ENCODE measurements at regions not wholly inside any gene's neighbourhood (a gene's known extent, or its start where the extent isn't known, plus 50 kb on each side); places are given as distances from the start of the nearest gene placed in this dataset.

DNA sequence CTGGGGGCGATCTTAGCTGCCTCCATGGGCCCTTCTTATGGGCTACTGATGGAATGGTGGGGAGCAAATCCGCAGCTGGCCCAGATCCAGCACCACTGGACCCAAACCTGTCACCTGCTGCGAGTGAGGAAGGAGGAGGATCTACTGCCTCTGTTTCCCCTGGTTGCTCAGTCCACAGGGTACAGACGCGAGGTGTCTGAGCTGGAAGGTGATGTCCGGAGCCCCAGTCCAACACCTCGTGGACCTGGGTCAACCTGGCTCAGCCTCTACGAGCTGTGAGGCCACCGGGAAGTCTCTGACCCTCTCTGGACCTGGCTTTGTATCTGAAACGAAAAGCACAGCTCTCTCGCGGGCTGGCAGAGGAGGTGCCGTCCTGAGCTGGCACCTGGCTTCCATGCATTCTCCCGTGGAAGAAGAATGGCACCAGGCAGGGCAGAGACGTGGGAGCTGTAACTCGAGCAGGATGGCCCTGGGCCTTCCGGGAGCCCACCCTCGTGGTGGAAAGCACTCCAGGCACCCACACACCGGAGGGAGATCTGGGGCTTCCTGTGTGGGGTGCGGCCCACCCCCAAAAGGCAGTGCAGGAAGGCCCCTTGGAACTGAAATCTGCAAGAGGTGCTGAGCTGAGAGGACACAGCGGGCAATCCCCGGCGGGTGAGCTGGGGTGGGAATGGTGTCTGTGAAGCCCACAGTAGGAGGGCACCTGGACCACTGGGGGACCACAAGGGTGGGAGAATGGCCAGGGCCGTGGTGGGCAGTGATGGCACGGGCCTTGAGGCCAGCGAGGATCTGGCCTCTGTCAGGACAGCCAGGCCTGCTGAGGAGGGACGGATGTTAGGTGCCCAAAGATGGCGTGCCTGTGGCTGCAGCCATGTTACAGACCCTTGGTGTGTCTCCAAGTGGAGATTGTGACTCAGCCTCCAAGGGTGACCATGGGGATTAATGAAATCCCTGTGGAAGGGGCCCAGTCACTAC is 133.4 kb downstream of the OLFM1 start:
- DNase-seq (ENCODE audit: low read depth), result no peak

DNA sequence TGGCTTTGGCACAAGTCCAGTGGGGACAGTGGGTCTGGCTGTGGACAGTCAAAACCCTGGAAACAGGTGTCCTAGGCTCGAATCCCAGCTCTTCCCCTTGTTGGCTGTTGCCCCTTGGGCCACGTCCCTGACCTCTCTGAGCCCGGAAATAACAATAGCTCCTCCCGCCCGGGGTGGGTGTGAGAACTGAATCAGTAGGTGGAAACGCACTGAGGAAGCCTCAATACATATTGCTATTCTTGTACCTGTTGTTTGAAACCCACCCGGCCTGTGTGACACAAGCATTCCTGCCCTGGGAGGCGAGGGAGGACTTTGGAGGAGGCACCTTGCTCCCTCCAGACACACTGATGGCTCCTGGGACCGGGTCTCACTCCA is 134.1 kb downstream of the OLFM1 start:
- DNase-seq (ENCODE audit: low read depth), result no peak

DNA sequence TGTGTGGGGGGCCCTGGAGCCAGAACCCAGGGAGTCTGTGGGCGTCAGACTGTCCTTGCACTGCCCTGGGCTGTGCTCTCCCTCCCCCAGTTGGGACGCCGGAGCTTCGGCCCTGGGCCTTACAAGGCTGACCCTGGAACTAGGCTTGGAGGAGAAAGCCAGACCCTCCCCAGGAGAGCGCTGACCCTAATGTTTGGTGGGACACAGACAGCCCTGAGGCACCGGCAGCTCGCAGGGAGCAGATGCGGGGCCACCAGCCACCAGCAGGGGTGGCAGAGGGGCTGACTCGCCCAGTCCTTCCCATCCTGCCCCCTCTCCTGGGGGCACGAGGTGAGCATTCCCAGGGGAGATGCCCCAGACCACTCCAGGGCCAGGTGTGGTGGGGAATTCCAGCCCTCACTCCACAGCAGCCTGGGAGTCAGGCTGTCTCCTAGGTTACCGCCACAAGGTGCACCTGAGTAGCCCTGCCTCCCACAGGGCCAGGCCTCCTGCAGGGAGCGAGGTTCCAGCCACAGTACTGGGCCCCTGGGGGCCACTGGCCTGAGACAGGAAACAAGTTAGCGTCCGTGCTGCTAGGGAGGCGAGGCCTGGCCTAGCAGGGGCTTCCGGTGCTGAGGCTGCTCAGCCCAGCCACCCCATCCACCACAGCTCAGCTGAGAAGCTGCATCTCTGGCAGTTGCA is 134.6 kb downstream of the OLFM1 start:
- no peak for DNase-seq (ENCODE audit: low read depth)

DNA sequence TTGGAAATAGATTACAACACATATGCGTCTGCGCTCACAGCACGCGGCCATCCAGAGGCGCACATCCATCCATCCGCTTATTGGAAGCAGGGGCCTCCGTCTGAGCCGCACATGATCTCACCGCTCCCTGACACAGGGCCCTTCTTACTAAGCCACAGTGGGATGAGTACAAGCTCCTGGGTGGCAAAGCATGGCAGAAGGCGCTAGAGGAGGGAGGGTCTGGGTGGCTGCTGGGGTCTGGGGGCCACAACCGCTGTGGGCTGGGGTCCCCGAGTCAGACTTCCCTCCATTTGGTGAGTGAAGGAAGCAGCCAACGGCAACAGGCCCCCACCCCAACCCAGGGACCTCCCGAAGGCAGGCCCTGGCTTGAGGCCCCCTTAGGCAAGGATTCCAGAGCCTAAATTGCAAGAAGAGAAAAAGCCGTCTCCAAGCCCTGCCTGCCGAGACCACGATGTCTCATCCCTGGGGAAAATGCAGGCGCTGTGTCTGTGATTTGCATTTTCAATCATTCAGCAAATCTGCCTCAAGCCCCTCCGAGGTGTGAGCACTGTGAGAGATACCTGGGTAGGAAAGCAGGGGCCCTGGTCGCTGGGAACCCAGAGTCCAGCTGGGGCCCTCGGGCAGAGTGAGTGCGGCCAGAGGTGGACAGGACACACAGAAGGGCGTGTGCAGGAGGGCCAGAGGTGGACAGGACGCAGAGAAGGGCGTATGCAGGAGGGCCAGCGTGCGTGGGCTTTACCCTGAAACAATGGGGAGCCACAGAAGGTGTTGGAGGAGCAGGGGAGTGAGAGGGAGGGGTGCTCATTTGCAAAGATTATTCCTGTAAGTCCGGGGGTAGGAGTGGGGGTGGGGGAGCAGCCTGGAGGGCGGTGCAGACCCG is 135.7 kb downstream of the OLFM1 start:
- no peak for DNase-seq (ENCODE audit: low read depth)

GRCh38 chr9:135223831-135224230 is 136.4 kb downstream of the OLFM1 start:
- DNase-seq (ENCODE audit: low read depth), result no peak

DNA sequence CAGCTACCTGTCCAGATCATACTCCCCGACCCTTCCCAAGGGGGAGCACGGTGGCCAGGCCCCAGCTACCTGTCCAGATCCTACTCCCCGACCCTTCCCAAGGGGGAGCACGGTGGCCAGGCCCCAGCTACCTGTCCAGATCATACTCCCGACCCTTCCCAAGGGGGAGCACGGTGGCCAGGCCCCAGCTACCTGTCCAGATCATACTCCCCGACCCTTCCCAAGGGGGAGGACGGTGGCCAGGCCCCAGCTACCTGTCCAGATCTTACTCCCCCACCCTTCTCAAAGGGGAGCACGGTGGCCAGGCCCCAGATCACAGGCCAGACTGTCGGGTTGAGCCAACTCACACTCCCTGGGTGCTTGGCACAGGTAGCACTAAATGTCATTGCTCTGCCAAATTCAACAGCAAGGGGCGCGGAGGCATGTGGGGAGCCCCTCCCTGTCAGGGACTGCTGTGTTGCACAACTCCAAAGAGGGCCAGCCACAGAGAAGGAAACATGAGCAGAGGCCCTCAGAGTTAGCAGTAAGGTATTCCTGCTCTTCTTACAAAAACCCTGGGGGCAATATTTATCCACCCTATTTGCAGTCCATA is 136.9 kb downstream of the OLFM1 start:
- DNase-seq (ENCODE audit: low read depth), result no peak

- no peak for DNase-seq (ENCODE audit: low read depth)
Observed at GRCh38 chr9:135224921-135225541, 137.6 kb downstream of the OLFM1 start.

GRCh38 chr9:135225619-135226228 is 138.3 kb downstream of the OLFM1 start:
- DNase-seq (ENCODE audit: low read depth), result no peak

GRCh38 chr9:135226369-135227050 is 139.0 kb downstream of the OLFM1 start:
- DNase-seq (ENCODE audit: low read depth), result no peak

DNA sequence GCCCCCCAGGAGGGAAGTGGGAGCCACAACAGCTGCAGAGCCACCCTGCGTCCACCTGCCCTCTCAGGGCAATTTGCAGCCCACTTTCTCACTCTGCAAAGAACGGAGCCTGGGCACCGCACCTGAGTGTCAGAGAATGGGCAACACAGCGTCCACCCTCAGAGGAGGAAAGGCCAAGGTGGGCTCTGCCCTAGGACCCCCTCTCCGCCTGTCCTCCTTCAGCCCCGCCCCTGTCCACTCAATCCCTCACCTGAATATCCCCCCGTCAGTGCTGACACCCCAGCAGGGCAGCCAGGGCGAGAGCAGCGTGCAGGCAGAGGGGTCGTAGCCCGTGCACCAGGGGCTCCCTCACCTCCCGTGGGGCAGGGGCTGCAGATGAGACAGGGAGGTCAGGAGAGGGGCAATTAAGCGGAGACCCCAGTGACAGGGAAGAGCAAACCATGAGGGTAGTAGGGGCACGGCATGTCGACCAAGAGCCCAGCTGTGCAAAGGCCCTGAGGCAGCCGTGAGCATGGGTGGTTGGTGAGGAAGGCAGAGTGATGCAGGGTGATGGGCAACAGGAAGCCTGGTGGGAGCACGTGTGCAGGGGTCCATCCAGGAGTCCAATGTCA is 140.3 kb downstream of the OLFM1 start:
- DNase-seq (ENCODE audit: low read depth), result no peak

DNA sequence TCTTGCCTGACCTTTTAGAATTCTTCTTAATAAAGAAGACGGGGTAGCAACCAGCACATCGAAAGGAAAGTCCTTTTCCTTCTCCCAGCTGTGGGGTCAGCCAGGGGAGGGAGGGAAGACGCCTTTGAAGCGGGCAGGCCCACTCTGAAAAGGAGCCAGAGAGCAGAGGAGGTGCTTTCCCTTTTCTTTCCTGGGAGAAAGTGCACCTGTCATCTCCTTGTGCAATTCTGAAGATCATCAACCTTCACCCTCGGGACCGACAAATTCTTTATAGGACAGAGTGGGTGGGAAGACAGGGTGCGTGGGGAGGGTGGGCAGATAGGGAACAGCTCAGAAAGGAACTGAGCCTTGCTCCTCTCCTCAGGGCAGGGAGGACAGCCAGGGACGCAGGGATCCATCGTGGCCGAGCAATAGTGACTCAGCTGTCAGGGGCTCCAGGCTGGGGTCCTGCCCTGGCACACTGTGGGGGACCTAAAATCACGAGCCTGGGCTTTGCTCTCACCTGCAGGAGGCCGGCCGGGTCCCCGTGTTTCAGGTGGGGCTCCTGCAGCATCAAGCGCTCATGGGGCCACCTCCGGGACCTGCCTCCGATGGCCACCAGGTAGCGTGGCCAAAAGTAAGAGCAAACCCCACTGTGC is 141.0 kb downstream of the OLFM1 start:
- DNase-seq (ENCODE audit: low read depth), result no peak

- DNase-seq (ENCODE audit: low read depth), result no peak
Observed at GRCh38 chr9:135228983-135229625, 141.6 kb downstream of the OLFM1 start.

DNA sequence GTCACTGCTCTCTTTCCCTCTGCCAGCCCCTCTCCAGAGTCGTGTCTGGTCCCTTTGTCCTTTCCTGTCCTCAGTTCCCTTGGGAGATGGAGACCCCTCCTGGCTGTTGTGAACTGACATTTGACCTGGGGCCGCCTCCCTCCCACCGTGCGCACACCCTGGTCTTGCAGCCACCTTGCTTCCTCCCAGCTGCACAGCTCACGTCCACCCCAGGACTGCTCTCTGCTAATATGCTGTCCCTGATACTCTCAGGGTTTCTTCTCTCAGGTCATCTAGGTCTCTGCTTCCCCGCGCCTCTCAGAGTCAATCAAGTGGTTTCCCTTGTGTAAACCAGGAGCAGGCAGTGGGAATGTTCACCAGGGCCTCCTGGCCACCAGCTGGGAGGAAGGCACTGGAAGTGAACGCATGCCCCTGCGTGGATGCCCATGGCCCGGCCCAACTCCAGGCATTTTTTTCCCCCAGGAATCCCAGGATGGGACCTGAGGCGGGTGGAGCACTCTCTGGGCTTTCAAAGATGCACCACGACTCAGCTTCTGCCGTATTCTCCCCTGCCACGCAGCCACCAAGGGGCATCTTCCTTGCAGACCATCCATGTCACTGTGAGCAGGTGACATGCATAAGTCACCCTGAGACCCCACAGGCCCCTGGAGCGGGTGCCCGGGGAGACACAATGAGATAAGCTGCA is 142.4 kb downstream of the OLFM1 start:
- no peak for DNase-seq (ENCODE audit: low read depth)

DNA sequence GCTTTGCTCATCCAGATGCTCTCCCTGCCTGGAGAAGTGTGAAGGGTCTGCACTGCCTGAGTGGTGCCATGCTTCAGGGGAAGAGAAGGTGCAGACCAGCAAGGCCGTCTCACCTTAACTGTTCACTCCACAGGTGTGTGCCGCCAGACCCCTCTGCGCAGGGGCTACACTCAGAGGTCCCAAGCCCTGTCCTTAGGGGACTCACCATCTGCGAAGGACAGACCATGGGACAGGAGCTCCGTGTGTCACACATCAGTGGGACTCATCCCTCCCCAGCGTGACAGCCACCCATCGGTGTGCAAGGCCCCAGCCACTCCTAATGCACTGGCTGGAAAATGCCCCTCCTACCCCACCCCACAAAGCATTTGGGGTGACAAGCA is 142.9 kb downstream of the OLFM1 start:
- DNase-seq (ENCODE audit: low read depth), result no peak

DNA sequence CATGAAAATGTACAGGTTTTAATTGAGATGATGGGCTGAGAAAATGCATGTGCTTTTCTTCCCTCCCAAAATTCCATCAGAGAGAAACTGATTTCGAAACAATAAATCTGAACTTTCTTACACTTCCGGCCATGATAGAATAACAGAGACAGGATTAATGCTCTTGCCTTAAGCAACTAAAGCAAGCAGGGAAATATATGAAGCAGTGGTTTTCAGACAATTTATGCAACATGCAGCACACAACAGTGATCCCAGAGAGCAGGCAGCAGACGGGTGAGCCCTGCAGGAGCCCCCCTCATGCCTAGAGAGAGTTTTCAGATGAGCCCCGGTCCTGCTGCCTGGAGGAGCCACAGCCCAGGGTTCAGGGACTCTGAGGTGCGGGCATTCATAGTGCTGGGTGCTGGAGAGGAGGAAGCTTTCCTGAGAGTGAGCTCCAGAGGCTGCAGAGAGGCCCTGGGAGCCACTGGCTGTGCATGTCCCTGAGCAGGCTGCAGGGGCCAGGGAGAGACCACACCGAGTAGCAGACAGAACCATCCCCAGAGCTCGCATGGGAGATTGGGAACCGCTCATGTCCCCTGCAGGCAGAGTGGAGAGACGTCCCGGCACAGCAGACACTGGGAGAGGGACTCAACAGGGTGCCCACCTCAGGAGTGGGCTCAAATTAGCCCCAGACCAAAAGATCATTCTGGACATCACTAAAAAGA is 143.5 kb downstream of the OLFM1 start:
- no peak for DNase-seq (ENCODE audit: low read depth)

GRCh38 chr9:135239100-135239768 is 151.8 kb downstream of the OLFM1 start:
- DNase-seq (ENCODE audit: low read depth), result no peak

DNA sequence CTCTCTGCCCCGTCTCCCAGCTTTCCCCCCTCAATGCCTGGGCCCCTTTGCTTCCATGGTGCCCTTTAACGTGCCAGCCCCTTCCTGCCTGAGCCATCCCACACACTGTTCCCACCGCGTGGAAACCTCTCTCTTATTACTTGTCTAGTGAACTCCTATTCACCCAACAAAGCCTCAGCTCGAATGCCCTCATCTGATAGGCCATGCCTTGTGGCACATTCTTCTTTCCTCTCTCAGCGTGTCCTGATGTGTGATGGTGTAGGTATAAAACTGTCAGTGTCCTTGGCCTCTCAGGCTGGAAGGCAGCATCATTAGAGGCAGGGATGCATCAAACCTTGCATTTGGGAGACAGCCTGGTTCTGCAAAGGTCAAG is 152.3 kb downstream of the OLFM1 start:
- DNase-seq (ENCODE audit: low read depth), result no peak
